ENCODE measurements at regions not wholly inside any gene's neighbourhood (a gene's known extent, or its start where the extent isn't known, plus 50 kb on each side); places are given as distances from the start of the nearest gene placed in this dataset.

DNA sequence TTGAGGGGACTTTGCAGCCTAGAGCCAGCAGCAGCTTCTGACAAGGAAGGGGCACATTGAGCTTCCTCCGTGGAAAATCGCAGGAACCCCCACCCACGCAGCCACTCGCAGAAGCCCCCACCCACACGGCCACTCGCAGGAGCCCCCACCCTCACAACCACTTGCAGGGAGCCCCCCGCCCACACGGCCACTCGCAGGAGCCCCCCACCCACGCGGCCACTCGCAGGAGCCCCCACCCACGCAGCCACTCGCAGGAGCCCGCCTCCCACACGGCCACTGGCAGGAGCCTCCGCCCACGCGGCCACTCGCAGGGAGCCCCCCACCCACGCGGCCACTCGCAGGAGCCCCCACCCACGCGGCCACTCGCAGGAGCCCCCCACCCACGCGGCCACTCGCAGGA, 228.4 kb upstream of the CDH4 start:
- TF ChIP-seq, protein P1, sequence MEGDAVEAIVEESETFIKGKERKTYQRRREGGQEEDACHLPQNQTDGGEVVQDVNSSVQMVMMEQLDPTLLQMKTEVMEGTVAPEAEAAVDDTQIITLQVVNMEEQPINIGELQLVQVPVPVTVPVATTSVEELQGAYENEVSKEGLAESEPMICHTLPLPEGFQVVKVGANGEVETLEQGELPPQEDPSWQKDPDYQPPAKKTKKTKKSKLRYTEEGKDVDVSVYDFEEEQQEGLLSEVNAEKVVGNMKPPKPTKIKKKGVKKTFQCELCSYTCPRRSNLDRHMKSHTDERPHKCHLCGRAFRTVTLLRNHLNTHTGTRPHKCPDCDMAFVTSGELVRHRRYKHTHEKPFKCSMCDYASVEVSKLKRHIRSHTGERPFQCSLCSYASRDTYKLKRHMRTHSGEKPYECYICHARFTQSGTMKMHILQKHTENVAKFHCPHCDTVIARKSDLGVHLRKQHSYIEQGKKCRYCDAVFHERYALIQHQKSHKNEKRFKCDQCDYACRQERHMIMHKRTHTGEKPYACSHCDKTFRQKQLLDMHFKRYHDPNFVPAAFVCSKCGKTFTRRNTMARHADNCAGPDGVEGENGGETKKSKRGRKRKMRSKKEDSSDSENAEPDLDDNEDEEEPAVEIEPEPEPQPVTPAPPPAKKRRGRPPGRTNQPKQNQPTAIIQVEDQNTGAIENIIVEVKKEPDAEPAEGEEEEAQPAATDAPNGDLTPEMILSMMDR (conservative IDR thresholded peaks at IDR 0.05), result no peak
- no peak for TF ChIP-seq ZFX (IDR thresholded peaks at IDR 0.05)
- no peak overlapping the region for H3K27ac ChIP-seq

- no peak overlapping the region for H3K27ac ChIP-seq
- TF ChIP-seq, protein P1 (conservative IDR thresholded peaks at IDR 0.05), result no peak
- TF ChIP-seq ZFX (IDR thresholded peaks at IDR 0.05), result no peak
Observed at GRCh38 chr20:61024390-61024789, 227.7 kb upstream of the CDH4 start.

GRCh38 chr20:61025536-61025935, 226.5 kb upstream of the CDH4 start:
- TF ChIP-seq ZFX (IDR thresholded peaks at IDR 0.05), result no peak
- TF ChIP-seq, protein P1 (conservative IDR thresholded peaks at IDR 0.05), result no peak
- no peak overlapping the region for H3K27ac ChIP-seq

DNA sequence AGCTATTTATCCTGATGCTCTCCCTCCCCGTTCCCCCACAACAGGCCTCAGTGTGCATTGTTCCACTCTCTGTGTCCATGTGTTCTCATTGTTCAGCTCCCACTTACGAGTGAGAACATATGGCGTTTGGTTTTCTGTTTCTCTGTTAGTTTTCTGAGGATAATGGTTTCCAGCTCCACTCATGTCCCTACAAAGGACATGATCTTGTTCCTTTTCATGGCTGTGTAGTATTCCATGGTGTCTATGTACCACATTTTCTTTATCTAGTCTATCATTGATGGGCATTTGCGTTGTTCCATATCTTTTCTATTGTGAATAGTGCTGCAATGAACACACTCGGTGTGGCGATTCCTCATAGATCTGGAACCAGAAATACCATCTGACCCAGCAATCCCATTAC, 225.9 kb upstream of the CDH4 start:
- no peak overlapping the region for H3K27ac ChIP-seq
- TF ChIP-seq ZFX (IDR thresholded peaks at IDR 0.05), result no peak
- TF ChIP-seq, protein P1 (conservative IDR thresholded peaks at IDR 0.05), result no peak

DNA sequence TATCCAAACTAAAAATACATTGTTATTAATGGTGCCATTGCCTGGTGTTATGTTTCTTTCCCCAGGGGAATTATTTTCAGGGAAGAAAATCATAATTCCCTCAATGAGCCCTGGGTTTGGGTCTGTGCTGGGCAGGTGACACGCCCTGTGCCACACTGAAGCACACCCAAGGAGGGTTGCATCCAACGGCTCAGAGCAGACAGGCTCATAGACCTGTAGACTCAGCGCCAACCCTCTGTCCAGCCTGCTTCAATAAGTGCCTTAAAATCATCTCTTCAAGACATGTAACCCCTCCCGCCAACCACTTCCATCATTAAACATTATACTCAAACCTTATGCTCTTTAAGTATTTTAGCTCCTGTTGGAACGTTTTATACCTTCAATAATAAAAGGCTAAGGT, 225.3 kb upstream of the CDH4 start:
- no peak overlapping the region for H3K27ac ChIP-seq
- TF ChIP-seq ZFX (IDR thresholded peaks at IDR 0.05), result no peak
- TF ChIP-seq, protein P1 (conservative IDR thresholded peaks at IDR 0.05), result no peak

DNA sequence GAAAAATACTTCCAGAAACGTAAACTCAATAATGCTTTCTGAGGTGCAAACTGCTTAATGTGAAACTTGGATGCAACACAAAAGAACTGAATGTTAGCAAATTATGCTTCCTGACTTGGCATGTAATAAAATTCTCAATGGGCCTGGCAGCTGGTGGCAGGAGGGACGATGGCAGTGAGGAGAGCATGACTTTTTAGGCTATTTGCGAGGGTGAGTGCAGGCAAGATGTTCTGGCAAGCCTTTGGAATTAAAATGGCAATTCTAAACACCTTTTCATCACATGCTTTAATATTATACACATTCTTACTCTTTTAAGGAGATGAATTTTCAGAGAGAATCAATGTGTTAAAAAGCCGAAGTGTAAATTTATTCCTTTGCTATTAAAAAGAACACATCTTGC, 224.8 kb upstream of the CDH4 start:
- no peak for TF ChIP-seq ZFX (IDR thresholded peaks at IDR 0.05)
- TF ChIP-seq, protein P1 (conservative IDR thresholded peaks at IDR 0.05), result no peak
- no peak overlapping the region for H3K27ac ChIP-seq

GRCh38 chr20:61030130-61030529, 221.9 kb upstream of the CDH4 start:
- TF ChIP-seq, protein P1 (conservative IDR thresholded peaks at IDR 0.05), result no peak
- no peak for TF ChIP-seq ZFX (IDR thresholded peaks at IDR 0.05)
- no peak overlapping the region for H3K27ac ChIP-seq
